GM12865 (cell line): ENCODE measurements at regions not wholly inside any gene's neighbourhood (a gene's known extent, or its start where the extent isn't known, plus 50 kb on each side); places are given as distances from the start of the nearest gene placed in this dataset.
A peak's percentile ranks its signal among the peaks of the same experiment; 100 is the strongest.

Experiments
- DNase-seq: peaks from one replicate; pipeline ENCODE4 v3.0.0; 2010; ENCODE audit warnings: low read depth
- H3K4me3 ChIP-seq: 2 replicates; pipeline ENCODE4 v1.5.1; 2011; ENCODE audit warnings: mild to moderate bottlenecking, low read depth, low read length, control low read depth
- TF ChIP-seq, protein P1 (sequence below): IDR thresholded peaks from 2 replicates; pipeline ENCODE4 v1.5.1; 2011; ENCODE audit warnings: low read length, control low read depth, low read depth, inconsistent platforms; ENCODE audit not compliant: insufficient read depth; ENCODE audit errors: missing control alignments

DNA sequence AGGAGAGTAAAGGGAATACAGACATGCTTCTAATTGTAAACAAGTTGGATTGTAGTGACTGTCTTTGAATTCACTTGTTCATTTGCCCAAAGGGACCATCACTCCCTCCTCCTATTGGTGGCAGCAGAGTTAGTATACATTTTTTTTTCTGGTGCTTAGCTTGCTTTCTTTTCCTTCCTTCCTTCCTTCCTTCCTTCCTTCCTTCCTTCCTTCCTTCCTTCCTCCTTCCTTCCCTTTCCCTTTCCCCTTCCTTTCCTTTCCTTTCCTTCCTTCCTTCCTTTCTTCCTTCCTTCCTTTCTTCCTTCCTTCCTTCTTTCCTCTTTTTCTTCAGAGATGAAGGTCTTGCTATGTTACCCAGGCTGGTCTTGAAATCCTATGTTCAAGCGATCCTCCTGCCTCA, 94.8 kb upstream of the ATP6AP2 start:
- H3K4me3 ChIP-seq = no peak overlapping the region
- TF ChIP-seq, protein P1, sequence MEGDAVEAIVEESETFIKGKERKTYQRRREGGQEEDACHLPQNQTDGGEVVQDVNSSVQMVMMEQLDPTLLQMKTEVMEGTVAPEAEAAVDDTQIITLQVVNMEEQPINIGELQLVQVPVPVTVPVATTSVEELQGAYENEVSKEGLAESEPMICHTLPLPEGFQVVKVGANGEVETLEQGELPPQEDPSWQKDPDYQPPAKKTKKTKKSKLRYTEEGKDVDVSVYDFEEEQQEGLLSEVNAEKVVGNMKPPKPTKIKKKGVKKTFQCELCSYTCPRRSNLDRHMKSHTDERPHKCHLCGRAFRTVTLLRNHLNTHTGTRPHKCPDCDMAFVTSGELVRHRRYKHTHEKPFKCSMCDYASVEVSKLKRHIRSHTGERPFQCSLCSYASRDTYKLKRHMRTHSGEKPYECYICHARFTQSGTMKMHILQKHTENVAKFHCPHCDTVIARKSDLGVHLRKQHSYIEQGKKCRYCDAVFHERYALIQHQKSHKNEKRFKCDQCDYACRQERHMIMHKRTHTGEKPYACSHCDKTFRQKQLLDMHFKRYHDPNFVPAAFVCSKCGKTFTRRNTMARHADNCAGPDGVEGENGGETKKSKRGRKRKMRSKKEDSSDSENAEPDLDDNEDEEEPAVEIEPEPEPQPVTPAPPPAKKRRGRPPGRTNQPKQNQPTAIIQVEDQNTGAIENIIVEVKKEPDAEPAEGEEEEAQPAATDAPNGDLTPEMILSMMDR = no peak
- DNase-seq = no peak

DNA sequence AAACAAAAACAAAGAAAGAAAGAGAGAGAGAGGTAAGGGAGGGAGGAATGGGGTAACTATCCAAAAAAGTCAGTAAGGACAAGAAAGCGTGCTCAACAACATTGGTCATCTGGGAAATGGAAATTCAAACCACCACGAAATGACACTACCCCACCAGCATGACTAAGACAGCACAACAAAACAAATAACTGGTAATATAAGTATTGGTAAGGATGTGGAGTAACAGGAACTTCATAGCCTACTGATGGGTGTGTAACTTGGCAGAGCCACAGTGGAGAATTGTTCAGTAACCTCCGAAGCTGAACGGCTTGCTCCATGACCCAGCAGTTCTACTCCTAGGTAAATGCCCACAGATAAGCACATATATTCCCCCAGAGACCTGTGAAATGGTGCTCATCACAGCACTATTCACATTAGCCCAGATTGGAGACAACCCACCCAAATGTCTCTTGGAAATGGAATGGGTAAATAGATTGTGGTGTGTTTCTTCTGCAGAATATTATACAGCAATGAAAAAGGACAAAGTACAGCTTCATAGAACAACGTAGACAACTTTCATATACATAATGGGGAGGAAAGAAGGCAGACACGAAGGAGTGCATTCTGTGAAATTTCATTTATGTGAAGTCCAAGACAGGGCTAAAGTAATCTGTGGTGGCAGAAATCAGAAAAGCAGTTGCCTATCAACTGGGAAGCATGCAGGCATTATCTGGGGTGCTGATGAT, 95.5 kb upstream of the ATP6AP2 start:
- DNase-seq = no peak
- no peak overlapping the region for H3K4me3 ChIP-seq
- TF ChIP-seq, protein P1 = no peak

DNA sequence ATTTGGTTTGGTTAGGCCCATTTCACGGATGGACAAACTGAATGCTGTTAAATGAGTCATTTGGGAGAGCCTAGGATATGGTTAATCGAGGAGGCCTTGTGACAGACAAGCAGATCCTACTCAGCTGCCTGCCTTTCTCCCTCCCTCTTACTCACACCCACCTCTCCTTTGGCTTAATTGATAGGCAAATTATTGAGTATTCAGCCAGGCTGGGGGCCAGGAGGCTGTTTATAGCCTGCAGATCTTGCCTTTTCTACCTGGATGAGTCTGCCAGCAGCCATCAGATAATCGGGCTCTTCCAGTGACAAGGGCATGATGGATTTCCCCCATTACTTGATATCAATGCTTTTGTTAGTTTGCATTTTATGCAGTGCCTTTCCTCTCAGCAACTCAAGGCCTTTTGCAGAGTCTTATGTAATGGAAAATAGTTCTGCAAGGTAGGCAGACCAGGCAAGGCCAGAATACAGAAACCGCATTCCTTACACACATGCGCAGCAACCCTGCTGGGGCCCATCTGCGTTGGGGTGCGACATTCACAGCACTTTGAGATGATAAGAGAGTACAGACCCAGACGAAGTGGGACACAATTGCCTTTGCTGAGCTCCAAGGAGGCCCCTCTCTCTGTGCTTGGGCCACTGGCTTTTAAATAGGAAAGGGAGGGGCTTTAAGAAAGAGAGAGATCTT, 96.2 kb upstream of the ATP6AP2 start:
- TF ChIP-seq, protein P1 = no peak
- no peak for DNase-seq
- no peak overlapping the region for H3K4me3 ChIP-seq

DNA sequence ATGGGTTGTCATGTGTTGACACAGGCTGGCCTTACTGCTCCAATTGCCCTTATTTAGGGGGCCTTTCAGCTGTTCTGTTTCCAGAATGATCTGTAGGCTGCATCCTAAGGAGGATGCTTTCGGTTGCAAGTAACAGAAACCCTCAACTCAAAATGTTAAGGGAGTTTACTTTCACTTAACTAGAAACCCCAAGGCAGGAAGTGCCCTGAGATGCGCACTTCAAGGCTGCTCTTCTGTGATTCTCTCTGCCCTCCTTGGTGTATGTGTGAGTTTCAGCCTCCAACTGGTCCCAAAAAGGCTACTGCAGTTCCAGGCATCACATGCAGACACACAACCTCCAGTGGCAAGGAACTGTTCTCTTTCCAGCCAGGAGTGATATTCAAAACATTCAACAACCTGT, 97.3 kb upstream of the ATP6AP2 start:
- H3K4me3 ChIP-seq = no peak overlapping the region
- TF ChIP-seq, protein P1 = no peak
- DNase-seq = peak; percentile 36

DNA sequence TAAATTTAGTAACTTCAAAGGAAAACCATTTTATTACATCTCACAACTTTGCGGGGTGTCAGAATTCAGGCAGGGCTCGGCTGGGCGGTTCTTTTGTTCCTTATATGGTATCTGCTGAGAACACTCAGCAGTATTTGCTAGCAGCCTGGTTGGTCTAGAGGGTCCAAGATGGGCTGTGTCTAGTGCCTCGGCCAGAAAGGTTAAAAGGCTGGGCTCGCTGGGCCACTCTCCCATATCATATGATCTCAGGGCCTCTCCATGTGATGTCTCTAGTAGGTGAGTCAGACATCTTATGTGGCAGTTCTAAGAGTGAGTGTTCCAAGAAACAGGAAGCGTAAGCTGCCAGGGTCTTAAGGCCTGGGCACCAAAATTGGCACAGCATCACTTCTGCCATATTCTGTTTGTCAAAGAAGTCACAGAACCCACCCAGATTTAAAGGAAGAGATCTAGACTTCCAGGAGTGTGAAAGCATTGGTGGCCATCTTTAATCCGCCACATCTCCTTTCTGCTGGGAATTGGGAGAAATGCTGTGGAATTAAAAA, 100.9 kb upstream of the ATP6AP2 start:
- H3K4me3 ChIP-seq = no peak overlapping the region
- TF ChIP-seq, protein P1 = no peak
- DNase-seq = no peak

DNA sequence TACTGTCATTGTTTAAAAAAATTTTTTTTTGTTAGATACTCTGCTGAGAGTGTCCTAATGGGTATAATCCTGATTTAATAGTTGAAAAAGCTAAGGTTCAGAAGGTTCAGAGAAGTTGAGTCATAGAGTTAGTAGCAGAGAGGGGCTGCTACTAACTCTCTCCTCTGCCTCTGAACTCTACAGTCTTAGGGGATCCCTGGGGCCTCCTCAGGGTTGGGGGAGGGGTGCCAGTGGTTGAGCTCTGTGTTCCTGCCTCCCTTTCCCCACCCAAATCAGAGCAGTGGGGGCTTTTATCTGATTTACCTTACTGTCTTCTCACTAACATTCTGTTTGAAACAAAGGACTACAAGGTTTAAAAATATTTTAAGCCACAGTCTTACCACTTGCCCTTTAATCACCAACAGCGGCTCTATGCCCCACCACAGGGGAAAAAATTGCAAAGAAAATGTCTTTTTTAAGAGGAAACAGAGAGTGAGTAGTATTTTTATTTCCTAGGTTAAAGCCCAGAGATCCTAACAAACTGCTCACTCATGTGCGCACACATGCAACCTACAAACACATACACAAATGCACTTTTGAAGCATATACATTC, 102.2 kb upstream of the ATP6AP2 start:
- TF ChIP-seq, protein P1 = no peak
- H3K4me3 ChIP-seq = no peak overlapping the region
- DNase-seq = no peak
